ENCODE measurements at regions not wholly inside any gene's neighbourhood (a gene's known extent, or its start where the extent isn't known, plus 50 kb on each side); places are given as distances from the start of the nearest gene placed in this dataset.
"Not testable (repeated sequence)": the region's sequence is repeated elsewhere in the genome, so short reads cannot be mapped to it uniquely, and the experiment has no call there.

DNA sequence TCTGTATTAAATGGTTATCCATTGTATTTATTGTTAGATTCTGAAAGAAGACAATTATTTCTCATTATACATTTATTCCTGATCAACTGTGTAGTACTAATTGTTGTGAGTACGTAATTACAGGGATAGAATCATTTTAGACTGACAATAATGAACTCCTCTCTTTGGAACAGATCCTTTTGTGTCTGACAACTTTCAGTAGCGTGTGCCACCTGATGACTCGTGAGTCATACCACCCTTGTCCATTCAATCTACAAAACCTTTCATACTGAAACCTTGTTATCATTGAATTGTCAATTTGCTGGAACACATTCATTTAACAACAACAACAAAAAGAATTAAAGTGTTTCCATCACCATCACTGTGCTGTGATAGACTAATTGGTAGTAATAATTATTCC lies 602.7 kb upstream of the PCDH7 start:
- Histone ChIP-seq H3K4me1 (replicated peaks in 1 of 2) (no peaks in the 10 kb centered on the region), H3K27ac (no peak overlapping the region), H3K9me3 (replicated peaks in 1 of 3) (no peaks in the 10 kb centered on the region), H3K27me3 (no peaks in the 10 kb centered on the region), H3K4me3 (no peak overlapping the region), H3K36me3 (replicated peaks in 1 of 2) (no peaks in the 10 kb centered on the region)
- no peak for DNase-seq
- no peak for TF ChIP-seq POLR2A (IDR thresholded peaks at IDR 0.05)
- TF ChIP-seq, protein P1, sequence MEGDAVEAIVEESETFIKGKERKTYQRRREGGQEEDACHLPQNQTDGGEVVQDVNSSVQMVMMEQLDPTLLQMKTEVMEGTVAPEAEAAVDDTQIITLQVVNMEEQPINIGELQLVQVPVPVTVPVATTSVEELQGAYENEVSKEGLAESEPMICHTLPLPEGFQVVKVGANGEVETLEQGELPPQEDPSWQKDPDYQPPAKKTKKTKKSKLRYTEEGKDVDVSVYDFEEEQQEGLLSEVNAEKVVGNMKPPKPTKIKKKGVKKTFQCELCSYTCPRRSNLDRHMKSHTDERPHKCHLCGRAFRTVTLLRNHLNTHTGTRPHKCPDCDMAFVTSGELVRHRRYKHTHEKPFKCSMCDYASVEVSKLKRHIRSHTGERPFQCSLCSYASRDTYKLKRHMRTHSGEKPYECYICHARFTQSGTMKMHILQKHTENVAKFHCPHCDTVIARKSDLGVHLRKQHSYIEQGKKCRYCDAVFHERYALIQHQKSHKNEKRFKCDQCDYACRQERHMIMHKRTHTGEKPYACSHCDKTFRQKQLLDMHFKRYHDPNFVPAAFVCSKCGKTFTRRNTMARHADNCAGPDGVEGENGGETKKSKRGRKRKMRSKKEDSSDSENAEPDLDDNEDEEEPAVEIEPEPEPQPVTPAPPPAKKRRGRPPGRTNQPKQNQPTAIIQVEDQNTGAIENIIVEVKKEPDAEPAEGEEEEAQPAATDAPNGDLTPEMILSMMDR (IDR thresholded peaks at IDR 0.05), result no peak
- 65 to 76% (median 71%) methylated on average over 3 of the region's 3 CpGs for WGBS, 4 donors
- intact Hi-C loops (cut with DNase I), result no loop called here

DNA sequence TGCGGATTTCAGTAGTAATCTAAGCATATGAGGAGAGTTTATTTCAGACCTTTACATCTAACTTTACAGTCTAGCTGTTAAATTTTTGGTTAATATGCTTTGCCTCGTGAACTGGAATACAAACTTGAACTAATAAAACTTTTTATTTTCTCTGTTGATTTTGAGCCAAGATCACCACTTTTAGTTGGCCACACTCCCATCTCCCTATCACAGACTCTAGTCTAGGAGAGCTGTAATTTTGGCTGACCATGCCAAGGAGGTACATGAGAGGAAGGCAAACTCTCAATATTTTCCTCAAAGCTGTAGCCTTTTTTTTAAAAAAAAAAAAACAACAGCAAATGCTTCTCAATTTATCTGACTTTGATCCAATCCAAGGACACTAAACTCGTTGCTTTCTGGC lies 597.5 kb upstream of the PCDH7 start:
- Histone ChIP-seq H3K9me3 (replicated peaks in 1 of 3) (peaks cover 0 to 5% (median 0%) of the 10 kb centered on the region in 3 donors), H3K27me3 (no peaks in the 10 kb centered on the region), H3K36me3 (replicated peaks in 1 of 2) (no peaks in the 10 kb centered on the region), H3K4me3 (no peak overlapping the region), H3K27ac (no peak overlapping the region), H3K4me1 (replicated peaks in 1 of 2) (no peaks in the 10 kb centered on the region)
- TF ChIP-seq, protein P1 (IDR thresholded peaks at IDR 0.05), result no peak
- TF ChIP-seq POLR2A (IDR thresholded peaks at IDR 0.05), result no peak
- 39 to 53% (median 48%) methylated on average over 3 of the region's 3 CpGs for WGBS, 4 donors
- DNase-seq, result no peak
- intact Hi-C loops (cut with DNase I), result no loop called here

DNA sequence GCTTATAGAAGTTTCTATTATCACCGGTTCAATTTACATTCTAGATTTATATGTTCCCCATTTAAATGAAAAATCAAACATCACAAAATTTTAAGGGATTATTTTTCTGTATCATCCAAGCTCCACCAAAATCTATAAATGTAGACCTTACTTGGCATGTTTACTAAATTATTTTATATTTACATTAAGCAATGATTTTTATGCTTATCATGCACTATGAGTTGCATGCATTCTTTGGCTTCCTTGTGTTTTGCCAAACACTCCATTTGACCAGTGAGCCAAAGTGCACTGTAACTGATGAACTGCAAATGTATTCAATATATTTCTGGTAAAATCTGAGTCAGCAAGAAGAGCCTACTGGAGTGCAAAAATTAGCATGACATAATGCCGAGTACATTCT lies 595.5 kb upstream of the PCDH7 start:
- H3K27ac ChIP-seq; DNase-seq; H3K9me3 ChIP-seq (replicated peaks in 1 of 3); H3K27me3 ChIP-seq; H3K36me3 ChIP-seq (replicated peaks in 1 of 2); H3K4me1 ChIP-seq (replicated peaks in 1 of 2); intact Hi-C loops (cut with DNase I); H3K4me3 ChIP-seq: not testable (repeated sequence)
- 77 to 95% (median 86%) methylated on average over 1 to 2 of the region's 2 CpGs for WGBS, 4 donors

DNA sequence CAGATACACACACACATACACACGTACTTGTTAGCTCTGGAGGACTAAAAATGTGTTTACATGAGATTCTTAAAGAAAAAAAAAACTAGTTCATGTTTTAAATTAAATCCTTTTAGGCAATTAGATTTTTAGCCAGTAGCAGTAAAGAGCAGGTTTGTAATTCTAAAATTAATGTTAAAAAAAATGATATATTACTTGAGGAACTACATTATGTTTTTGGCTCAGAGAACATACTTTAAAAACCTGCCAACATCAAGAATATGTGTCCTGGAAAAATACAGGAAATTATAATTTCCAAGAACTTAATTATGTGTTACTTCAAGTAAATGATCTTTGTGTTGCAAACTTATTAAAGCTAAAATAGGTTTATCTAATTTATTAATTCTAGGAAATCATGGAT lies 594.3 kb upstream of the PCDH7 start:
- 51 to 61% (median 58%) methylated on average over 1 of the region's 1 CpG for WGBS, 4 donors
- Histone ChIP-seq H3K9me3 (replicated peaks in 1 of 3) (peaks cover 0 to 5% (median 0%) of the 10 kb centered on the region in 3 donors), H3K4me1 (replicated peaks in 1 of 2) (no peaks in the 10 kb centered on the region), H3K27me3 (no peaks in the 10 kb centered on the region), H3K4me3 (no peak overlapping the region), H3K36me3 (replicated peaks in 1 of 2) (no peaks in the 10 kb centered on the region), H3K27ac (no peak overlapping the region)
- TF ChIP-seq, protein P1 (IDR thresholded peaks at IDR 0.05), result no peak
- no peak for TF ChIP-seq POLR2A (IDR thresholded peaks at IDR 0.05)
- intact Hi-C loops (cut with DNase I), result no loop called here
- no peak for DNase-seq

DNA sequence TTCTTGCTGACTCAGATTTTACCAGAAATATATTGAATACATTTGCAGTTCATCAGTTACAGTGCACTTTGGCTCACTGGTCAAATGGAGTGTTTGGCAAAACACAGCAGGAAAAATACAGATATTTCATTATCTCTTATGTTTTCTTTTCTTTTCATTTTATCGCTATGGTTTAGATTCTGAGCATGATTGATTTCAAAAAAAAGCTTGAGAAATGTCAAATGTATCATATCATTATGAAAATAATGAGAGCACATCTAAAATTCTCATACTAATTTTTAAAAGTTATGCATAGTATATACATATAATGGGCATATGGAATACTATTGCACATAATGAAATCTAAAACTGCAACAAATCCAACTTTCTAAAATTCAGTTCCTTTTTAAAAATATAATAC lies 593.8 kb upstream of the PCDH7 start:
- H3K9me3 ChIP-seq (replicated peaks in 1 of 3), result peaks cover 0 to 5% (median 0%) of the 10 kb centered on the region in 3 donors
- H3K4me1 ChIP-seq (replicated peaks in 1 of 2), result no peaks in the 10 kb centered on the region
- H3K4me3 ChIP-seq, result no peak overlapping the region
- DNase-seq, result no peak
- 48 to 56% (median 52%) methylated on average over 1 of the region's 1 CpG for WGBS, 4 donors
- no peaks in the 10 kb centered on the region for H3K27me3 ChIP-seq
- H3K27ac ChIP-seq, result no peak overlapping the region
- TF ChIP-seq, protein P1 (IDR thresholded peaks at IDR 0.05), result no peak
- no peak for TF ChIP-seq POLR2A (IDR thresholded peaks at IDR 0.05)
- intact Hi-C loops (cut with DNase I), result no loop called here
- no peaks in the 10 kb centered on the region for H3K36me3 ChIP-seq (replicated peaks in 1 of 2)

DNA sequence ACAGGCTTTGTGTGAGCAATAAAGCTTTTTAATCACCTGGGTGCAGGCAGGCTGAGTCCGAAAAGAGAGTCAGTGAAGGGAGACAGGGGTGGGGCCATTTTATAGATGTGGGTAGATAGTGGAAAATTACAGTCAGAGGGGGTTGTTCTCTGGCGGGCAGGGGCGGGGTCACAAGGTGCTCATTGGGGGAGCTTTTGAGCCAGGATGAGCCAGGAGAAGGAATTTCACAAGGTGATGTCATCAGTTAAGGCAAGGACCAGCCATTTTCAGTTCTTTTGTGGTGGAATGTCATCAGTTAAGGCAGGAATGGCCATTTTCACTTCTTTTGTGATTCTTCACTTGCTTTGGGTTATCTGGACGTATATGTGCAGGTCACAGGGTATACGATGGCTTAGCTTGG lies 571.3 kb upstream of the PCDH7 start:
- intact Hi-C loops (cut with DNase I); H3K27ac ChIP-seq; H3K4me1 ChIP-seq (replicated peaks in 1 of 2); H3K4me3 ChIP-seq; H3K27me3 ChIP-seq; H3K36me3 ChIP-seq (replicated peaks in 1 of 2); H3K9me3 ChIP-seq (replicated peaks in 1 of 3); DNase-seq: not testable (repeated sequence)
- 63 to 80% (median 76%) methylated on average over 5 of the region's 5 CpGs for WGBS, 4 donors

DNA sequence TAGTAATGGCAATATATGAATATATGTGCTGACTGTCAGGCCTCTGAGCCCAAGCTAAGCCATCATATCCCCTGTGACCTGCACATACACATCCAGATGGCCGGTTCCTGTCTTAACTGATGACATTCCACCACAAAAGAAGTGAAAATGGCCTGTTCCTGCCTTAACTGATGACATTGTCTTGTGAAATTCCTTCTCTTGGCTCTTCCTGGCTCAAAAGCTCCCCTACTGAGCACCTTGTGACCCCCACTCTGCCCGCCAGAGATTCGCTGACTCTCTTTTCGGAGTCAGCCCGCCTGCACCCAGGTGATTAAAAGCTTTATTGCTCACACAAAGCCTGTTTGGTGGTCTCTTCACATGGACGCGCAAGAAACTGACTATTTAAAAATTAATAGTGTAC lies 570.6 kb upstream of the PCDH7 start:
- H3K36me3 ChIP-seq (replicated peaks in 1 of 2); intact Hi-C loops (cut with DNase I); H3K9me3 ChIP-seq (replicated peaks in 1 of 3); H3K4me1 ChIP-seq (replicated peaks in 1 of 2); H3K27me3 ChIP-seq; H3K27ac ChIP-seq; H3K4me3 ChIP-seq; DNase-seq: not testable (repeated sequence)
- WGBS, 4 donors, result 81 to 84% (median 83%) methylated on average over 7 of the region's 7 CpGs

All from adrenal gland (tissue), 9 donors.